Panc1 (cell line): ENCODE measurements at regions not wholly inside any gene's neighbourhood (a gene's known extent, or its start where the extent isn't known, plus 50 kb on each side); places are given as distances from the start of the nearest gene placed in this dataset.

Experiments
- TCF7L2 ChIP-seq: IDR thresholded peaks from 2 replicates; pipeline ENCODE4 v1.6.1; 2011; ENCODE audit warnings: mild to moderate bottlenecking, low read depth, low read length, inconsistent platforms
- TF ChIP-seq, protein P1 (sequence below): fragments of 450-650 bp; IDR thresholded peaks from 2 replicates; pipeline ENCODE4 v1.5.1; 2017; ENCODE audit warnings: mild to moderate bottlenecking

DNA sequence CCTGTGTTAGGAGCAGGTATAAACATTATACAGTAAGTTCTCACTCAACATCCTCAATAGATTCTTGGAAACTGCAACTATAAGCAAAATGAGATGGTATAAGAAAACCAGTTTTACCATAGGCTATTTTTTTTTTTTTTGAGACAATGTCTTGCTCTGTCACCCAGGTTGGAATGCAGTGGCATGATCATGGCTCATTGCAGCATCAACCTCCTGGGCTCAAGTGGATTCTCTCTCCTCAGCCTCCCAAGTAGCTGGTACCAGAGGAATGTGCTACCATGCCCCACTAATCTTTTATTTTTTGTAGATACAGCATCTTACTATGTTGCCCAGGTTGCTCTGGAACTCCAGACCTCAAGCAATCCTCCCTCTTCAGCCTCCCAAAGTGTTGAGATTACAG is 50.1 kb upstream of the ADRB2 start:
- TF ChIP-seq, protein P1, sequence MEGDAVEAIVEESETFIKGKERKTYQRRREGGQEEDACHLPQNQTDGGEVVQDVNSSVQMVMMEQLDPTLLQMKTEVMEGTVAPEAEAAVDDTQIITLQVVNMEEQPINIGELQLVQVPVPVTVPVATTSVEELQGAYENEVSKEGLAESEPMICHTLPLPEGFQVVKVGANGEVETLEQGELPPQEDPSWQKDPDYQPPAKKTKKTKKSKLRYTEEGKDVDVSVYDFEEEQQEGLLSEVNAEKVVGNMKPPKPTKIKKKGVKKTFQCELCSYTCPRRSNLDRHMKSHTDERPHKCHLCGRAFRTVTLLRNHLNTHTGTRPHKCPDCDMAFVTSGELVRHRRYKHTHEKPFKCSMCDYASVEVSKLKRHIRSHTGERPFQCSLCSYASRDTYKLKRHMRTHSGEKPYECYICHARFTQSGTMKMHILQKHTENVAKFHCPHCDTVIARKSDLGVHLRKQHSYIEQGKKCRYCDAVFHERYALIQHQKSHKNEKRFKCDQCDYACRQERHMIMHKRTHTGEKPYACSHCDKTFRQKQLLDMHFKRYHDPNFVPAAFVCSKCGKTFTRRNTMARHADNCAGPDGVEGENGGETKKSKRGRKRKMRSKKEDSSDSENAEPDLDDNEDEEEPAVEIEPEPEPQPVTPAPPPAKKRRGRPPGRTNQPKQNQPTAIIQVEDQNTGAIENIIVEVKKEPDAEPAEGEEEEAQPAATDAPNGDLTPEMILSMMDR, result no peak
- no peak for TF ChIP-seq TCF7L2
